Endothelial cell of umbilical vein (primary cell): ENCODE measurements at regions not wholly inside any gene's neighbourhood (a gene's known extent, or its start where the extent isn't known, plus 50 kb on each side); places are given as distances from the start of the nearest gene placed in this dataset.

Experiments used
- BruUV-seq: library from RNA; stranded (reverse); fragments of 400-500 nt; replicated peaks from 2 replicates; lab custom pipeline; 2021; lab: Mats Ljungman, UMichigan
- CTCF ChIA-PET: fragments of 300-600, 350-600 bp; sonication (Branson Sonifier 250); formaldehyde crosslinking; loops from one replicate; lab custom pipeline; 2021; ENCODE audit warnings: antibody characterized with exemption, inconsistent platforms; lab: Charles Lee
- POLR2A ChIA-PET: fragments of 300-600, 350-600 bp; sonication (Branson Sonifier 250); formaldehyde crosslinking; loops from one replicate; lab custom pipeline; 2021; ENCODE audit warnings: antibody characterized with exemption, inconsistent platforms; lab: Charles Lee
- DNase-seq: peaks from one replicate; pipeline ENCODE4 v3.0.0-alpha.2; 2011; ENCODE audit warnings: low read depth, low spot score
- FAIRE-seq: peaks from 2 replicates; lab custom pipeline; 2011; peaks lifted over from hg19 to GRCh38; lab: Jason Lieb, UNC
- H2AFZ ChIP-seq: 2 replicates; pipeline ENCODE4 v1.6.0; 2012; ENCODE audit warnings: low read depth, low read length, control low read depth, inconsistent platforms
- H3K27ac ChIP-seq: 2 replicates; pipeline ENCODE4 v1.5.1; 2011; ENCODE audit warnings: low read depth, mild to moderate bottlenecking, control low read depth, low read length, moderate library complexity; ENCODE audit not compliant: insufficient read depth
- H3K27me3 ChIP-seq, 2 experiments: 2 replicates each; pipeline versions ENCODE4 v1.6.0 to v1.6.1; 2011; ENCODE audit warnings: low read length in 2 of 2, mixed read lengths in 1 of 2; ENCODE audit not compliant: control insufficient read depth in 2 of 2, insufficient read depth in 2 of 2
- H3K36me3 ChIP-seq, 2 experiments: 2 replicates in 1 of 2; 3 replicates in 1 of 2; pipeline ENCODE4 v1.5.1; 2011; ENCODE audit warnings: low read length in 2 of 2, mild to moderate bottlenecking in 1 of 2, moderate library complexity in 1 of 2; ENCODE audit not compliant: control insufficient read depth in 2 of 2, insufficient read depth in 2 of 2; ENCODE audit errors: extremely low read depth in 1 of 2
- H3K4me1 ChIP-seq: 3 replicates; pipeline ENCODE4 v1.5.1; 2011; ENCODE audit warnings: mild to moderate bottlenecking, low read length; ENCODE audit not compliant: control insufficient read depth, insufficient read depth; ENCODE audit errors: extremely low read depth
- H3K4me2 ChIP-seq: 2 replicates; pipeline ENCODE4 v1.6.1; 2011; ENCODE audit warnings: low read length, control low read depth, mixed read lengths; ENCODE audit not compliant: insufficient read depth
- H3K4me3 ChIP-seq, 3 experiments: fragments of 200-600 bp in 1 of 3; sonication (generic), shearing (Covaris generic) in 1 of 3; replicated peaks in 1 of 3; 2 replicates each; pipeline ENCODE4 v1.5.1; 2011 to 2016; ENCODE audit warnings: control low read depth in 3 of 3, low read length in 3 of 3, mild to moderate bottlenecking in 2 of 3, inconsistent platforms in 1 of 3, low read depth in 1 of 3, moderate library complexity in 1 of 3; ENCODE audit not compliant: insufficient read depth in 1 of 3
- H3K79me2 ChIP-seq: 2 replicates; pipeline ENCODE4 v1.6.0; 2012; ENCODE audit warnings: low read length, inconsistent platforms; ENCODE audit not compliant: control insufficient read depth, insufficient read depth
- H3K9ac ChIP-seq: replicated peaks from 2 replicates; pipeline ENCODE3; 2011; ENCODE audit warnings: low read length, control low read depth; ENCODE audit not compliant: insufficient read depth; ENCODE audit errors: extremely low read depth
- H3K9me1 ChIP-seq: replicated peaks from 3 replicates; pipeline ENCODE4 v1.6.0; 2011; ENCODE audit warnings: mild to moderate bottlenecking, low read length; ENCODE audit not compliant: control insufficient read depth, insufficient read depth; ENCODE audit errors: extremely low read depth
- H3K9me3 ChIP-seq: replicated peaks from 2 replicates; pipeline ENCODE4 v1.5.1; 2012; ENCODE audit warnings: low read length, inconsistent platforms; ENCODE audit not compliant: control insufficient read depth, insufficient read depth
- H4K20me1 ChIP-seq: replicated peaks from 2 replicates; pipeline ENCODE3; 2011; ENCODE audit warnings: mild to moderate bottlenecking, low read length; ENCODE audit not compliant: control insufficient read depth, insufficient read depth; ENCODE audit errors: extremely low read depth
- EZH2 ChIP-seq: IDR thresholded peaks from 2 replicates; pipeline ENCODE4 v1.6.1; 2012; ENCODE audit warnings: borderline replicate concordance, low read depth, mild to moderate bottlenecking, moderate library complexity, low read length, inconsistent platforms; ENCODE audit not compliant: severe bottlenecking
- FOS ChIP-seq: IDR thresholded peaks from 2 replicates; pipeline ENCODE4 v1.6.1; 2011; ENCODE audit warnings: mild to moderate bottlenecking, low read length, moderate library complexity, borderline replicate concordance; ENCODE audit not compliant: insufficient read depth
- GATA2 ChIP-seq: IDR thresholded peaks from 2 replicates; pipeline ENCODE4 v1.7.0; 2011; ENCODE audit warnings: low read depth, mild to moderate bottlenecking, moderate library complexity, mixed read lengths, low read length; ENCODE audit not compliant: insufficient read length, insufficient read depth
- JUN ChIP-seq: IDR thresholded peaks from 2 replicates; pipeline ENCODE4 v1.6.1; 2011; ENCODE audit warnings: borderline replicate concordance, low read depth; ENCODE audit not compliant: insufficient read length, insufficient read depth
- POLR2A ChIP-seq: IDR thresholded peaks from 2 replicates; pipeline ENCODE4 v1.6.1; 2012; ENCODE audit warnings: low read depth, mild to moderate bottlenecking, control low read depth, low read length
- POLR2AphosphoS5 ChIP-seq: IDR thresholded peaks from 2 replicates; pipeline ENCODE4 v1.6.1; 2012; ENCODE audit warnings: low read depth, mild to moderate bottlenecking, control low read depth, low read length, moderate library complexity; ENCODE audit not compliant: insufficient read depth
- dilution Hi-C: fragments of 300-500 bp; cut with MboI; formaldehyde crosslinking; loops from one replicate; pipeline ENCODE4 v1.15.0; 2019; ENCODE audit warnings: low sequenced_read_pairs; ENCODE audit not compliant: extremely low pct_ligation_motif_present
- intact Hi-C: fragments of 100-400 bp; cut with micrococcal nuclease; formaldehyde crosslinking; loops from one replicate; pipeline ENCODE4 v1.10.0; 2022
- TF ChIP-seq, protein P1 (sequence below): IDR thresholded peaks from 2 replicates; pipeline ENCODE4 v1.6.1; 2011; ENCODE audit not compliant: insufficient read depth, insufficient read length
- TF ChIP-seq, protein P2 (sequence below), 2 donors: IDR thresholded peaks; 1 replicate in 1 of 2; 2 replicates in 1 of 2; pipeline ENCODE4 v1.5.1; 2011; ENCODE audit warnings: low read length in 2 of 2, mild to moderate bottlenecking in 2 of 2, moderate library complexity in 2 of 2, control low read depth in 1 of 2, inconsistent platforms in 1 of 2, low read depth in 1 of 2; ENCODE audit not compliant: insufficient read depth in 1 of 2; ENCODE audit errors: extremely low read depth in 1 of 2

DNA sequence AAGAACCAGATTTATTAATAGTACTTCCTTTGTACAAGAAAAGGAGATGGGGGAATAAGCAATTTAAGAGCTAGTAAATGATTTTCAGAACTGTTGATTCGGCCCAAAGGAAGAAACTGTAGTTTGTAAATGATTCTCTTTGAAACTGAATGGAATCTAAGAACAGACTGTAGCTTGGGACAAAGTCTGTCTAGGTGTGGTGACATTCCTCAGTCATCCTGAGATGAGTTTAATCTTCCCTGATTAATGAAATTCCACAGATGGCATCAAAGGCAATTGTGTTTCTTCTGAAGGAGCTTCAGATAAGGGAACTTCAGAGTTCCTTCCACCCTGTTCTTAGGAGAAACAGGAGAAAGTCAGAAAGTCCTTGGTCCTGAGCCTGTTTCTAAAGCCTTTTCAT is 2095.9 kb downstream of the LRRC4C start:
- POLR2A ChIA-PET: no interaction called here
- TF ChIP-seq POLR2AphosphoS5: no peak
- no peak for TF ChIP-seq GATA2
- TF ChIP-seq POLR2A: no peak
- TF ChIP-seq EZH2: no peak
- TF ChIP-seq, protein P1, sequence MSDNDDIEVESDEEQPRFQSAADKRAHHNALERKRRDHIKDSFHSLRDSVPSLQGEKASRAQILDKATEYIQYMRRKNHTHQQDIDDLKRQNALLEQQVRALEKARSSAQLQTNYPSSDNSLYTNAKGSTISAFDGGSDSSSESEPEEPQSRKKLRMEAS: no peak
- no peak for TF ChIP-seq FOS
- no peak for TF ChIP-seq JUN
- TF ChIP-seq, protein P2, sequence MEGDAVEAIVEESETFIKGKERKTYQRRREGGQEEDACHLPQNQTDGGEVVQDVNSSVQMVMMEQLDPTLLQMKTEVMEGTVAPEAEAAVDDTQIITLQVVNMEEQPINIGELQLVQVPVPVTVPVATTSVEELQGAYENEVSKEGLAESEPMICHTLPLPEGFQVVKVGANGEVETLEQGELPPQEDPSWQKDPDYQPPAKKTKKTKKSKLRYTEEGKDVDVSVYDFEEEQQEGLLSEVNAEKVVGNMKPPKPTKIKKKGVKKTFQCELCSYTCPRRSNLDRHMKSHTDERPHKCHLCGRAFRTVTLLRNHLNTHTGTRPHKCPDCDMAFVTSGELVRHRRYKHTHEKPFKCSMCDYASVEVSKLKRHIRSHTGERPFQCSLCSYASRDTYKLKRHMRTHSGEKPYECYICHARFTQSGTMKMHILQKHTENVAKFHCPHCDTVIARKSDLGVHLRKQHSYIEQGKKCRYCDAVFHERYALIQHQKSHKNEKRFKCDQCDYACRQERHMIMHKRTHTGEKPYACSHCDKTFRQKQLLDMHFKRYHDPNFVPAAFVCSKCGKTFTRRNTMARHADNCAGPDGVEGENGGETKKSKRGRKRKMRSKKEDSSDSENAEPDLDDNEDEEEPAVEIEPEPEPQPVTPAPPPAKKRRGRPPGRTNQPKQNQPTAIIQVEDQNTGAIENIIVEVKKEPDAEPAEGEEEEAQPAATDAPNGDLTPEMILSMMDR (IDR thresholded peaks at IDR 0.05; ENCODE audit: extremely low read depth in 1 of 2, insufficient read depth in 1 of 2, low read depth in 1 of 2, low read length in 2 of 2): no peak
- Histone ChIP-seq H3K27me3 (no peaks in the 10 kb centered on the region), H3K4me2 (no peak overlapping the region), H3K9me3 (no peaks in the 10 kb centered on the region), H3K79me2 (no peaks in the 10 kb centered on the region), H2AFZ (no peak overlapping the region), H4K20me1 (no peaks in the 10 kb centered on the region), H3K4me1 (no peaks in the 10 kb centered on the region), H3K9ac (no peak overlapping the region), H3K9me1 (no peaks in the 10 kb centered on the region), H3K36me3 (no peaks in the 10 kb centered on the region), H3K4me3 (no peak overlapping the region), H3K27ac (no peak overlapping the region)
- FAIRE-seq (no peak), DNase-seq (no peak)
- CTCF ChIA-PET: no interaction called here
- BruUV-seq: no TSS peak
- dilution Hi-C loops: no loop called here
- intact Hi-C loops: no loop called here
